Muscle of back (tissue), 3 donors: ENCODE measurements at regions not wholly inside any gene's neighbourhood (a gene's known extent, or its start where the extent isn't known, plus 50 kb on each side); places are given as distances from the start of the nearest gene placed in this dataset.
"Not testable (repeated sequence)": the region's sequence is repeated elsewhere in the genome, so short reads cannot be mapped to it uniquely, and the experiment has no call there.

Experiments used
- DNase-seq, 3 donors: peaks; one replicate each; pipeline versions ENCODE4 v3.0.0 to v3.0.0-alpha.2; 2013

GRCh38 chr2:132220589-132220988, 58.8 kb upstream of the ANKRD30BL start:
- DNase-seq = not testable (repeated sequence)

- not testable (repeated sequence) for DNase-seq
Observed at GRCh38 chr2:132221886-132222285, 60.1 kb upstream of the ANKRD30BL start.

GRCh38 chr2:132252191-132252893, 90.6 kb upstream of the ANKRD30BL start:
- DNase-seq = no peak

GRCh38 chr2:132252894-132253264, 91.1 kb upstream of the ANKRD30BL start:
- DNase-seq = no peak

- DNase-seq = no peak
Observed at GRCh38 chr2:132253496-132254305, 91.9 kb upstream of the ANKRD30BL start.

GRCh38 chr2:132254306-132254919, 92.7 kb upstream of the ANKRD30BL start:
- peak in 1 of 3 donors; percentile 20 for DNase-seq

GRCh38 chr2:132255714-132256113, 94.0 kb upstream of the ANKRD30BL start:
- no peak for DNase-seq

- no peak for DNase-seq
Observed at GRCh38 chr2:132256251-132256902, 94.6 kb upstream of the ANKRD30BL start.

GRCh38 chr2:132256903-132257300, 95.2 kb upstream of the ANKRD30BL start:
- not testable (repeated sequence) for DNase-seq

GRCh38 chr2:132257301-132258171, 95.8 kb upstream of the ANKRD30BL start:
- DNase-seq = peak in 1 of 3 donors; percentile 16

GRCh38 chr2:132259276-132259675, 97.5 kb upstream of the ANKRD30BL start:
- DNase-seq = not testable (repeated sequence)

GRCh38 chr2:132265595-132265994, 103.8 kb upstream of the ANKRD30BL start:
- not testable (repeated sequence) for DNase-seq

- no peak for DNase-seq
Observed at GRCh38 chr2:132267105-132267497, 105.3 kb upstream of the ANKRD30BL start.

GRCh38 chr2:132267498-132268283, 105.9 kb upstream of the ANKRD30BL start:
- peak; percentile 20 to 69 (median 30) for DNase-seq

GRCh38 chr2:132268284-132268976, 106.7 kb upstream of the ANKRD30BL start:
- peak; percentile 21 to 67 (median 27) for DNase-seq

- no peak for DNase-seq
Observed at GRCh38 chr2:132268977-132269523, 107.3 kb upstream of the ANKRD30BL start.

- DNase-seq = no peak
Observed at GRCh38 chr2:132270255-132270654, 108.5 kb upstream of the ANKRD30BL start.

- peak in 1 of 3 donors; percentile 18 for DNase-seq
Observed at GRCh38 chr2:132270981-132271546, 109.3 kb upstream of the ANKRD30BL start.

- DNase-seq = not testable (repeated sequence)
Observed at GRCh38 chr2:132271794-132272193, 110.0 kb upstream of the ANKRD30BL start.
